Activated CD8-positive, alpha-beta memory T cell treated with anti-CD3 and anti-CD28 coated beads for 48 hours (primary cell): ENCODE measurements at regions not wholly inside any gene's neighbourhood (a gene's known extent, or its start where the extent isn't known, plus 50 kb on each side); places are given as distances from the start of the nearest gene placed in this dataset.

Source experiments
- DNase-seq, 3 experiments: peaks; one replicate each; pipeline ENCODE4 v3.0.0-alpha.2; 2020; ENCODE audit warnings: low read depth in 2 of 3, low spot score in 2 of 3

DNA sequence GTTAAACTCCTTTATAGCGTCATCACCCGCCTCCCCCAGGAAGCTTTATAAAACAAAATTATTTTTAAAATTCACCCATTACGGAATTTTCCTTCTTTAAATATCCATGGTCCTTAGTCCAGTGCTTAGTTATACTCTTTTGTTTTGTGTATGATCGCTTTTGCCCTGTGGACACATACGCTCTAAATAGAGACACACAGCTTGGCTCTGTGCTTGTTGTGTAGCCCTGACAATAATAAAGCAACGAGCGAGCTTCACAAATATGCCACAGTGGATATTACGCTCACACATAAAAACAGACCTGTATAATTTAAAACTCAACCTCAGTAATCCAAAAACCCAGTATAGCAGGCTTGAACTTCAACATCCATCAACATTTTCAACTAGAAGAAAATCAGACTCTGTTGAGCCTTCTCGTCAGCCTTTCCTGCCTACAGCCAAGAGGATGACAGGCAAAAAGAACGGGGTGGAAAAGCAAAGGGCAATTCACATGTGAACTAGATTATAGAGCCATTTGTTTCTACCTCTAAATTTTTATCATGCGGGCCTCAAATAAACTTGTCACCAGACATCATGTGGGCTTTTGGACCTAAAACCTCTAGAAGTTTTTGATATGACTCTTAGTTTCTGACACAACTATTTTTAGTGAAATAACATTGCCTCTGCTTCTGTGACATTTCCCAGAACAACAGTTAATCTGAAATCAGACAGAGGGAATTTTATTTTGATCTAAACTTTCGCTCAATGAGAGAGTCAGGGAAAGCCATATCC, 89.6 kb upstream of the THBS1 start:
- DNase-seq = no peak

DNA sequence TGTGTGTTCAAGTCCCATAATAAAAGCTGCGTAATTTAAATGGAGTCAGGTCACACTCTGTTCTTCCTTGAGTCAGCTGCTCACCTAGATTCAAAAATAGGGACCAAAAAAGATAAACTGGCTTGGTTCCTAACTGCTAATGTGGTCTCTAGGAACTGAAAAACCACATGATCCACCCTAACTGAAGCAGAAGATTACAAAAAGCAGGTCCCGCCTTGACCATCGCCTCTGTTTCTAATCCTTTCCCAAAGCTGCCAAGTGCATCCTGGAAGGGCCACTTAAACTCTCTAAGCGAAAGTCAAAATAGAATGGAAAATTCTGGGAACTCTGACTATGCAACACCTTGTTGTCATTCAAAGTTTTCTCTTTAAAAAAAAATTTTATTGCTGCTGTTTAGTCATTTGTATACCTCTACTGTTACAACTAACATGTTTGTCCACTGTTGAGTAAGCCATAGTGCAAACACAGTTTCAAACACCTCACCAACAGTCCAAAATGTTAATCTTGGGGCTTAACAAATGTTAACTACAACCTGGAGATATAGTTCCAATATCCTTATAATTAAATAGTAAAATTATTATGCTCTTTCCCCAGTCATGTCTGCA, 88.9 kb upstream of the THBS1 start:
- DNase-seq = no peak

DNA sequence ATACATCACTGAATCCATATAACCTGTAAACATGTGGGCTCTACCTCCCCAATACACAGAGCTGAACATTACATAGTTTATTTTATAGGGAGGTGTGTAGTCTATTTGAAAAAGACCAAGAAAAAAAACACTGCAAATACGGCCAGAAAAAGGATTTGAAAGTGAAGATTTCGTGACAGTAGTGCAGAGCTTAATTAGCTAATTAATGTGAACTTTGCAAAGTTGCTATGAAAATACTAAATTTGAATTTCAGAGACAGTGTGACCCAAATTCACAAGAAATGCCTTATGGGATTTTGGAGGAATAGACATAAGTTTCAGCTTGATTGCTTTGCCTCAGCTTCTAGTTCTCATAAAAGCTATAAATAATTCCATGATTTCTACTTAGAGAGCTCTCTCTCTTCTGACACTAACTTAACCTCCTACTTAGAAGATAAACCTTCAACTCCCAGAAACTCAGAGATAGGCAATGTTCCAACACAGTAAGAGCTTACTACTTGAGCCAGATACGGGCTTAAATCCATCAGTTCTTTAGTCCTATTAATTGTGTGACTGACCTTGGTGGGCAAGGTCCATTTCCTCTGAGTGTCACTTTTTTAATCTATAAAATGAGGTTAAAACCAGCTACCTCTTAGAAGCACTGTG, 87.3 kb upstream of the THBS1 start:
- DNase-seq = no peak

DNA sequence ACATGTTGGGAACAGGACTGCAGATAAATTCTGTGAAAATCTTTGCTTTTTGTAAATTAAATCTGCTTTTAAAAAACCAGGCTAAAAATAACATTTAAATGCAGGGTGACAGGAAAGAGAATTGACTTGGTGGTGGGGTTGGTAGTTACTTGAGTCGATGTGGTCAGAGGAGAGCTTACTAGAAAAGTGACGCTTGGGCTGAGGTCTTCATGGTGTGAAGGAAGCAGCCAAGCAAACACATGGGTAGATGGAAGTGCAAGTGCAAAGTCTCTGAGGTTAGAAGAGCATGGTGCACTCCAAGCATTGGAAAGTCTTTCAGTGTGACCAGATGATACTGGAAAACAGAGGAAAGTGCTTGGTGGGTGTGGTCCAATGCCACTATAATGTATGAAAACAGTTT, 86.4 kb upstream of the THBS1 start:
- DNase-seq = no peak

DNA sequence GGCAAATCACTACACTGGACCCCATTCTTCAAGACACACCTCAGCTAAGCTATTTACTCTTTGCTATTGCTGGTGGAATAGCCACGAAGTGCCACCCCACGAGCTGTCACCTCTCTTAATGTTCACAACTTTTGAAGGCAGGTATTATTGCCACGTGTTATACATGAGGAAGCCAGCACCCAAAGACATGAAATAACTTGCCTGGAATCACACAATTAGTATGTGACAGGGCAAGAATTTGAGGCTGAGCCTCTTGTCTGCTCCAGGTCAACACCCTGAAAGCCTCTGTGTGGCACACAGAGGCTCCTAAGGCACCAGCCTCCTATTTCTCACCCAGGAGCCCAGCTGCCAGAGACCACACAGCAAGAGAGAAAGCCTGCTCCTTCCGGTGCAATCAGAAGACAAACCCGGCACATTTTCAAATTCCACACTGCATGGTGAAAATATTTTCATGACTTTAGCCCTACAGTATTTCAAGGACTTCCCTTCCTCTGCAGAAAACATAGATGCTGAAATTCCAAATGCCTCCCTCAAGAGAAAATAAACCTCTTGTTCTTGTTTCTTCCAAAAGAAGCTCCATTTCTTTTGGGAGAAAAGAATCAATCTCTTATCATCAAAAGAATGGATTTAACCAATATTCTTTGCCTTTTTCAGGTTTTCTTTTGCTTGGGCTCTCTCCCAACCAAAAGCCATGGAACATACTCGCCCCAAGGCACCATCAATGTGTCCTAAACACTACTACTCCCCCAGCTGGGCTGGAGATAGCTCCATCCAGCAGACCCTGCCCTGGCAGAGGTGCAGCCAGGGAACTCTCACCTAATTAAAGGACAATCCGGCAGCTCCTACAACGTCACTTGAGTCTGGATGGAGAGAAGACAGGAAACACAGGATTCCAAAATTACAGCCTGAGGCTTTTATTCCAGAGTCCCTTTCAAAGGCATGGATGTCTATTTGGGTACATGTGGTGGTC, 84.7 kb upstream of the THBS1 start:
- DNase-seq = no peak

DNA sequence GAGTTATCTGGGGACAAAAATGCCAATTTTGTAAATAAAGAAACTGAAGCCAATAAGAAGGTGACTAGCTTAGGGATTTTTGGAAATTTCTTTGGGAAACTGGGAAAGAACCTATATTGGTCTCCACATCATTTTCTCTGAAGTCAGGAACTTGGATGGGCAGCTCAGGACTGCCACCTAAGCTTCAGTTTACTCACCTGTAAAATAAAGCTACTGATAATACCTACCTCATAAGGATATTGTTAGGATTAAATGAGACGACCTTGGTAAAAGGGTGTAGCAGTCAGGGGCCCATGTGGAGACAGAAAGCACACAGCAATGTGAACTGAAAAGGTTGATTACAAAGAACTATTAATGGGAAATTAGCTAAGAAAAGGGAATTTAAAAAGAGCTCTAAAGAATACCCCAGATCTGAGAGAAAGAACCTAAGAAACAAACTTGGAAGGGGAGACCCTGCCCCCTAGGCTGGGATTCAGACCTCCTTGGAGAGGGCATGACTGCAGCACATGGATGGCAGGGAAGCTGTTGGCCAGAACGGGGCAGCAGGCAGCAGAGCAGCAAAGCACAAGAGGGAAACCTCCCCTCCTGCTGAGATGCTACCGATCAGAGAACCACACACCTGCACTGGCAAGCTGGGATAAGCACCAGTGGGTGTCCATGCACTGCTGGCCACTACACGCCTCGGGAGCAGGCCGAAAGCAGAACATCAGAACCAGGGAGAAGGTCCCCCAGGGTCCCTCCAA, 83.7 kb upstream of the THBS1 start:
- no peak for DNase-seq

DNA sequence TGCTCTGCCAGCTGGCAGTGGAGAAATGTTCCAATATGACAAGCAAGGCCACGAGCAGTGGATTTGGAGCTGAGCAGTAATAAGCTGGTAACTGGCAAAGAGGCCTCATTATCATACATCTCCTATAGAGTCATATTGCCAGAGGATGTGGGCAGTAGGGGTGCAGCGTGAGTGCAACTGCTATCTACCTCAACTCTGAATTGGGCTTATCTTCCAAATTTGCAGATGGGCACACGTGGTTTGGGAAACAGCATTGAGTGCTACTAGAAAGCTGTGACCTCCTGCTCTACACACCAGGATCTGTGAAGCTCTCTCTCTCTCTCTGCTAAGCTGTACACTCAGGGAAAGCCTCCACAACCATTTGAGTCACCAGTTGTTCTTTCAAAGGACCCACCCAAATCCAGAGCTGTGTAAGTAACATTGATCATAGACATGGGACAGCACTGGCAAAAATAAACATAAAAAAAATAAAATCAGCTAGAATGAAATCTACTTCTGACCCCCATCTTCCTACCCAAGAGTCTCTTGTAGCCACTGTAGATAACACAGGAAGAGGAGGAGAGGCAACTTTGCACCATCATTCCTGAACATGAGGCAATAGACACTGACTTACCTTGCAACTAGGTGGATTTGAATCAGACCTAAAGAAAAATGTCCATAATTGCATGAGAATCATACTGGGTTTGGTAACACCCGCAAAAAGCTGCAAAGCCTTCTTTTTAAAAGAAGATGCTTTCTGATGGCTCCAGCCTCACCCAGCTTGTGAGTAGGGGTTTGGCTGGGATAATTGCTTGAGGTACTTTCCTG, 82.9 kb upstream of the THBS1 start:
- no peak for DNase-seq

DNA sequence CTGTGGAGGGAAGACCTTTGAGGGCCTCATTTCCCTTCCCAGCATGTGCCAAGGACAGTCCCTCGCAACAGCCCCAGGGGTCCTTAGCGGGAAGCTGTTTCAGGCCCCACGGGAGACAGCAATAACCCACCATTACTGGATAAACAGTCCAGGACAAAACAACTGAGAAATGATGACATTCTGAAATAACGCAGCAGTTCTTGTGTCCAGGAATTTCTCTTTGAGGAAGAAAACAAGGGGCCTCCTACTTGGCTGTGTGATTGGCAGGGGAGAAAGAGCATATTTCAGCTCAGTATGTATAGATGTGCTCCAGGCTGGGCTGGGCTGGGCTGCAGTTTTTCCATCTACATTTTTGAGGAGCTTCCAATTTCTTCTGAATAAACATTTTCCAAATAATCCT, 82.2 kb upstream of the THBS1 start:
- DNase-seq = no peak

DNA sequence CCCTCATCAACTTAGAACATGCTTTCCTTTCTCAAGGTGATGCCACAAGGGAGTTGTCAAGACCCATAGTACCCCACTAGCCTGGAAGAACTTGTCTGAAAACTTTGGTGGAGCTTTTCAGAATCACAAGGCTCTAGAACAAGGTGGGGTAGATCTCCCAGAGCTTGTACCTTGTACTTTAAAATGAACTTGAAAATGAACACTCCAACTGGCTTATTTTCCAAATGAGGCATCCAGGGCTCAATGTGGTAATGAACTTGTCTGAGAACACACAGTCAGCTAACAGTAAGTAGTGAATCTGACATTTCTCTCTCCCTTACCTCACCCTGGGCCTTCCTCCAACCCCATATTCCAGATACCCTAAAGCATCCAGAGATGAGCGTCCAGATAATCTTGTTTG, 81.8 kb upstream of the THBS1 start:
- DNase-seq = no peak

DNA sequence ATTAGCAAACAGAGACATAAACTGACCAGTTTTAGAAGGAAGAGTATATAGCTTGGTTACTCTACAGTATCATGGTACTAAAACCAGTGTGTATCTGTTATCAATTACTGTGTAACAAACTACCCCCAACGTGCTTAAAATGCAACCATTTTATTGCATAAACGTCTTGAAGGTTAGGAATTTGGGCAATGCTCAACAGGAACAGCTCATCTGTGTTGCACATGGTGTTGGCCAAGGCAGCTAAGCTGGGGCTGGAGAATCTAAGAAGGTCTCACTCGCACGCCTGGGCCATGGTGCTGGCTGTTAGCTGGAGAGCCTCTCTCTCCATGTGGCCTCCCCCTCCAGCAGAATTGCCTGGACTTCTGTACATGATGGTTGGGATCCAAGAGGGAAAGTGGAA, 81.2 kb upstream of the THBS1 start:
- no peak for DNase-seq

DNA sequence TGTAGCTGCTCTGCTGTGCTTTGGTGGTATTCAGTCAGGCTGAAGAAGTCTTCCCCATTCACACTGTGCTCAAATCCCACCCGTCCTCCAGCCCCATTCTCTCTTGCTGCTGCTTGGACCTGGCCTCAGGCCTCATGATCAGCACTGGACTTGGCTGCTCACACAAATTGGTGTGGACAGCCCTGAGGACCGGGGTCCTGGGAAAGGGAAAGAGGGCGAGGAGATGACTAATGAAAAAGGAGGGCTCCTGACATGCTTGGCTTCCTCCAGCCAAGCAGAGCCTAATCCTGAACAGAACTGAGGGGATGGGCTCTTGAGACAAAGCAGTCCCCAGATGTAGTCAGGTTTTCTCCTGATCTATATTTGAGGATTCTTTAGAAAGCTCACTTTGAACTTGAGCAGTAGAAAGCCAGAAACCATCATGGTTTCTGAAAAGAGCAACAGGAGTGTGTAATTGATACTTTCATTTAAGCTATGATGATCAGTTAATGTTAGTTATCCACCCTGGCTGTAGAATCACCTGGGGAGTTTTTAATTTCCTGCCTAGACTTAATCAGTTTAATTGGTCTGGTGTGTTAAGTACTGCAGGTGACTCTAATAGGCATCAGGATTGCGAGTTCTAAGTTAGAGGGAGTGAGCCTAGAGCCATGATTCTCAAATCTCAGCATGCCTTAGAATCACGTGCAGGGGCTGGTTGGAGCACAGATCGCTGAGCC, 79.4 kb upstream of the THBS1 start:
- DNase-seq = no peak

DNA sequence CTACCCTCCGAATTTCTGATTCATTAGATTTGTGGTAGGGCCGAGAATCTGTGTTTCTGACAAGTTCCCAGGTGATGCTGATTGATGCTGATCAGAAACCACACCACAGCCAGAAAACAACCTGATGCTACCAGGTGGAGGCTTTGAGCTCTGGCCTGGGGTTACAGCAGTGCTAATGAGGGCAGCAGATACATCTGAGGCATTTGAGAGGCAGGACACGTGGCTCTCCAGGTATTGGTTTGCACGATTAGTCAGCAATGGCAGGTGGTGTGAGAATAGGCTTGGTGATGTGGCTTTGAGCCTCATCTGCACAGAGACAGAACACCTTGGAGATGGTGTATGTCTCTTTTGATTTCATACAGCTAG, 78.8 kb upstream of the THBS1 start:
- DNase-seq = no peak

DNA sequence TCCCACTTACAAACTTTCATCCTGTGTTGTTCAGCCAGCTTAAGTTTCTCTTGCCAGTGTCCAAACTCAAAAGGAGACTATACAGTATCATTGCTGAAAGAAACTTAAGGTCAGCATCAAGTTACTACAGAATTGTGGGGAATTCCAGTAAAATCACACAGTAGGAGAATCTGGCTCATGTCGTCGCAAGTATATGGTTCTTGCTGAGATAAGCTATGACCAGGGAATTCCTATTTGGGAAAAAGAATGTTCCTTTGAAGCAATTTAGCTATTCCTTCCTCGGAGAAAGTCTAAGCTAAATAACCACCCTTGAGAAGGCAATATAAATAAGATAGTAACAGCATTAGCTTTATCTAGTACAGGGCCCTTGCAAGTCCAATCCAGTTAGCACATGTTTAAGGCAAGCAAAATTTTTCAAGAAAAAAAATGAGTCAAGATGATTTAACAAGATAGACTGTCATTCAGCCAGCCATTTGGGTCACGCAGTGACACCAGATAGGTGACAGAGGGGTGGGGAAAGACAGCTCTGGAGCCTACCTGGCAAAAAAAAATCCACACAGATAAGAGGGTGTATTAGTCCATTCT, 78.2 kb upstream of the THBS1 start:
- no peak for DNase-seq

DNA sequence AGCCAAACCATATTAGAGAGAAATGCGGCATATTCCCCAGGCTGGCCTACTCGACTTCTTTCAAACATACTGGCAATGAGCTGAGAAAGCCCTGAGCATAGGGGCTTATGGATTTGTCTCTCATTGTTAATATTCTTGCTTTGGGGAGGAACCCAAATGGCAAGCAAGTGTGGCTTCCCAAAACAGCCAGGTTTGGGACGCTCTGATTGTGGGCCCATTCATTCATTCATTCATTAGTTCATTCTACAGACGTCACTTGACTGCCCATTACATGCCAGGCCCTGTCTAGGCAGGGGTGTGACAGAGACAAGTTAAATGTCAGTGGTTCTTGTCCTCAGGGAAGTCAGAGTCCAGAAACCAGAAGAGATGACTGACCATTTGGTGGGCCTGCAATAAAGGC, 77.4 kb upstream of the THBS1 start:
- DNase-seq = no peak

DNA sequence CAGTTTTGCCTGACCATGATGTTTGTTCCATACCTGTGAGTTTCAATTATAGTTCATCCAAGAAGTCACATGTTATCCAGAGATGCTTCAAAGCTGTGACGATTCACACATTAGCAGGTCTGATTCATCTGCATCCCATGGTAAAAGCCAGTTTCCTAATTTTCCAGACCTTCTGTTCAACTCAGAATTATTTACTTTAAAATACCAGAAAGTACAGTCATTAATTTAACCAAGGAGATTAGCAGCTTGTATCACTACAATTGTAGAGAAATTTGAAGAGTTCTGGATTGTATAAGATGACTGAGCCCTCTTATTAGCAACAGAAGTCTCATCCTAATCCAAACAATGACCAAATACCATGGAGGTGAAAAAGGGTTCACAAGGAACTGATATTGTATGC, 76.1 kb upstream of the THBS1 start:
- no peak for DNase-seq

DNA sequence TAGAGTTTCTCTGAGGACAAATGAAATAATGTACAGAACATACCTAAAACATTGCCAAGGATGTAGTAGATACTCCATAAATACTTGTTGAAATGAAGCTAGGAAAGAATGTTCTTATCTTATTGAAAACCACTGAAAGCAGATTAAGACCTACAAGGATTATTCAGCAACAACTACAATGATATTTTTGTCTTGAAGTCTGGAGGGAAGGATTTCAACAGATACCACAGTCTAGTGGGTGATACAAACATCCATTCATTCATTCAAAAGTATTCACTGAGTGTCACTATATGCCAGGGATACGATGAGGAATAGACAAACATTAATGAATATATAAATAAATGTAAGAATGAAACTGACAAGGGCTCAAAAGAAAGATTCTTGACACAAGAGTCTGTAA, 74.7 kb upstream of the THBS1 start:
- no peak for DNase-seq

DNA sequence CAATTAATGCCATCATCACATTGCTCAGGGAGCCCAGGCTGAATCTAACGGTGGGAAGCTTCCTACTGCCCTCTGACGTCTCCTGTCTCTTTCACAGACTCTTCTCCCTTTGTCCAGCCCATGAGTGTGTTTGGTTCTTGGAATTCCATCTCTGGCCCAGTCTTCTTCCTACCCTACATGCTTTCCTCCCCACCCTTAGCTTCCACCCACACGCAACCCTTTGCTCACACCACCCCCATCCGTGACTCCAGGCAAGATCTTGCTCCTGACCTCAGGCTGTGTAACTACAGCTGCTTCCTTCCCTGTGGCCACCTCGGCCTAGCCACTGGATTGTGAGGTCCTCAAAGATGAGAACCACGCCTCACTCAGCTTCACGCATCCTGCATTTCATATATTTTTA, 72.3 kb upstream of the THBS1 start:
- no peak for DNase-seq

DNA sequence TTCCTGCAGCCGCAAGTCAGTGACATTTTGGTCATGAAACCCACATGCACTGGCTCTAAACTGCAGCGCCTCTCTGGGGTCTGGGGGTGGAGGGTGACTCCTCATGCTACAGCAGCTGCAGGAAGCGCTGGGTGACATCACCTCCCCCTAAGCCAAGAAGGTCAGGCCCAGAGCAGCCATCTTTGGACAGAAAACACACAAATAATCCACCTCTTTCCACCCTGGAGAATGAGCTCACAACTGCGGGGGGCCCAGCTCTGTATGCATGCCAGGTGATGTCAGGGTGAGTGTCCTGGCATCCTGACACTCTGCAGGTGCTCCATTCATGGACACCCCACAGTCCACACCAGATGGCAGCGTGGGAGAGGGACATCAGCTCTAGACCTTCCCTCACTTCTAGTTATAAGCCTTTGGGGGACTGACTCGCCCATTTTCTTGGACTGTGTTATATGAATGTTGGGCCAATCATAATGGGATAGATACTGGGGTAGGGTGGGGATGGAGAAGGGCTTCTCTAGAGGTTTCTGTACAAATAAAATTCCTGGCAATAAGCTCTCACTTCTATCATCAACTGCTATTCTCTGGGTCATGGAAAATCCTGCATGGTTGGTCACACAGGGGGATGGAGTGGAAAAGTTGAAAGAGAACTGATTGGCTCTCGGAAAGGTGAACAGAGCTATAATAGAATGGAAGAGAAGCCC, 70.7 kb upstream of the THBS1 start:
- no peak for DNase-seq
